Stomach (tissue), 8 donors: ENCODE measurements at regions not wholly inside any gene's neighbourhood (a gene's known extent, or its start where the extent isn't known, plus 50 kb on each side); places are given as distances from the start of the nearest gene placed in this dataset.

ENCODE experiments used
- DNase-seq, 2 donors: peaks; one replicate each; pipeline versions ENCODE4 v3.0.0 to v3.0.0-alpha.2; 2013 to 2019
- H3K27ac ChIP-seq, 5 donors: fragments of 200-600 bp in 4 of 5; sonication (generic) in 4 of 5; one replicate each; pipeline ENCODE4 v1.5.1; 2013 to 2019; ENCODE audit warnings: mild to moderate bottlenecking in 1 of 5, moderate library complexity in 1 of 5
- H3K27me3 ChIP-seq, 3 donors: fragments of 200-600 bp; sonication (generic); one replicate each; pipeline ENCODE4 v1.5.1; 2017 to 2019; ENCODE audit warnings: mixed run types in 1 of 3
- H3K36me3 ChIP-seq, 4 donors: fragments of 200-600 bp; sonication (generic); 1 replicate in 3 of 4; 2 replicates in 1 of 4; pipeline ENCODE4 v1.5.1; 2016 to 2019
- H3K4me1 ChIP-seq, 4 donors: fragments of 200-600 bp; sonication (generic); one replicate each; pipeline ENCODE4 v1.5.1; 2016 to 2019
- H3K4me3 ChIP-seq, 4 donors: fragments of 200-600 bp; sonication (generic) in 3 of 4; one replicate each; pipeline ENCODE4 v1.5.1; 2016 to 2019; ENCODE audit warnings: mild to moderate bottlenecking in 1 of 4
- H3K9me3 ChIP-seq, 4 donors: fragments of 200-600 bp; sonication (generic); one replicate each; pipeline ENCODE4 v1.5.1; 2016 to 2019
- EP300 ChIP-seq: sonication (generic); formaldehyde crosslinking; IDR thresholded peaks from one replicate; pipeline ENCODE4 v1.6.1; 2017; ENCODE audit warnings: antibody characterized with exemption
- POLR2A ChIP-seq, 4 donors: fragments of 450-650 bp; IDR thresholded peaks; one replicate each; pipeline ENCODE4 v1.6.1; 2016; ENCODE audit warnings: antibody characterized with exemption in 4 of 4, control low read depth in 2 of 4, mild to moderate bottlenecking in 1 of 4, moderate library complexity in 1 of 4
- POLR2AphosphoS5 ChIP-seq, 3 donors: sonication (generic); formaldehyde crosslinking; IDR thresholded peaks; one replicate each; pipeline ENCODE4 v1.6.1; 2016; ENCODE audit warnings: antibody characterized with exemption in 3 of 3
- WGBS, 5 donors: extraction: QIAGEN DNeasy Blood & Tissue Kit in 3 of 5; methylation state at CpG; one replicate each; pipeline versions ENCODE4 v1.1.5 to v1.1.7; 2013 to 2018; 5-methylcytosine and 5-hydroxymethylcytosine counted together
- intact Hi-C: fragments of 100-400 bp; cut with DNase I; formaldehyde crosslinking; loops from one replicate; pipeline ENCODE4 v1.15.1; 2023; ENCODE audit warnings: low total_unique reads
- TF ChIP-seq, protein P1 (sequence below), 7 experiments: fragments of 450-650 bp in 4 of 7; fragments of 200-600 bp in 3 of 7; sonication (generic) in 3 of 7; IDR thresholded peaks; one replicate each; pipeline ENCODE4 v1.5.1; 2016 to 2019; ENCODE audit warnings: antibody characterized with exemption in 7 of 7, control low read depth in 2 of 7, mild to moderate bottlenecking in 1 of 7
- donor health status: healthy with polysubstance abuse.
- donor health status: Bipolar disorder and iron deficiency.
- donor health status: healthy.

GRCh38 chr5:155101697-155102096 lies 88.1 kb downstream of the KIF4B start:
- no peak overlapping the region for H3K27ac ChIP-seq
- 48 to 56% (median 49%) methylated on average over 2 of the region's 2 CpGs for WGBS, 5 donors
- no peaks in the 10 kb centered on the region for H3K4me1 ChIP-seq
- no peak for TF ChIP-seq POLR2AphosphoS5 (IDR thresholded peaks at IDR 0.05)
- TF ChIP-seq, protein P1, sequence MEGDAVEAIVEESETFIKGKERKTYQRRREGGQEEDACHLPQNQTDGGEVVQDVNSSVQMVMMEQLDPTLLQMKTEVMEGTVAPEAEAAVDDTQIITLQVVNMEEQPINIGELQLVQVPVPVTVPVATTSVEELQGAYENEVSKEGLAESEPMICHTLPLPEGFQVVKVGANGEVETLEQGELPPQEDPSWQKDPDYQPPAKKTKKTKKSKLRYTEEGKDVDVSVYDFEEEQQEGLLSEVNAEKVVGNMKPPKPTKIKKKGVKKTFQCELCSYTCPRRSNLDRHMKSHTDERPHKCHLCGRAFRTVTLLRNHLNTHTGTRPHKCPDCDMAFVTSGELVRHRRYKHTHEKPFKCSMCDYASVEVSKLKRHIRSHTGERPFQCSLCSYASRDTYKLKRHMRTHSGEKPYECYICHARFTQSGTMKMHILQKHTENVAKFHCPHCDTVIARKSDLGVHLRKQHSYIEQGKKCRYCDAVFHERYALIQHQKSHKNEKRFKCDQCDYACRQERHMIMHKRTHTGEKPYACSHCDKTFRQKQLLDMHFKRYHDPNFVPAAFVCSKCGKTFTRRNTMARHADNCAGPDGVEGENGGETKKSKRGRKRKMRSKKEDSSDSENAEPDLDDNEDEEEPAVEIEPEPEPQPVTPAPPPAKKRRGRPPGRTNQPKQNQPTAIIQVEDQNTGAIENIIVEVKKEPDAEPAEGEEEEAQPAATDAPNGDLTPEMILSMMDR (IDR thresholded peaks at IDR 0.05) = no peak
- TF ChIP-seq POLR2A (IDR thresholded peaks at IDR 0.05) = no peak
- TF ChIP-seq EP300 = no peak
- H3K9me3 ChIP-seq = no peaks in the 10 kb centered on the region
- no peaks in the 10 kb centered on the region for H3K36me3 ChIP-seq
- intact Hi-C loops = no loop called here
- DNase-seq = no peak
- H3K4me3 ChIP-seq = no peak overlapping the region
- H3K27me3 ChIP-seq = no peaks in the 10 kb centered on the region

DNA sequence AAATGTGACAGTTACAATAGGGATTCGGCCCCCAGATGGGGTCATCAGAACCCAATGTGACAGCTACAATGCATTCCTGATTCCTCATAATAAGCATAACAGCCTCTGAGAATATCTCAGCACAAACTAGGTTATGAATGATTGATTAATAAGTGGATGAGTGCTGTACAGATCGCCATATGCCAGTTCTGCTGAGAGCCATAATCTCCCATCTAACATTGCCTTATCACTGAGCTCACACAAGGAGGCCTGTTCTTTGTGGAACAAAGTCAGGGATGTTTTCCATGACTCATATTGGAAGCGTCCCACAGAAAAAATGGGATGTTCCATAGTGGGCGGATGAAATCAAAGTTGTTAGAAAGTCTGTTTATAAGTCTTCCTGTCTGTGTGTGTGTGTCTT lies 89.6 kb downstream of the KIF4B start:
- H3K27ac ChIP-seq = no peak overlapping the region
- 72 to 83% (median 79%) methylated on average over 4 of the region's 4 CpGs for WGBS, 5 donors

GRCh38 chr5:155104441-155104840 lies 90.9 kb downstream of the KIF4B start:
- no peak overlapping the region for H3K27ac ChIP-seq
- WGBS, 5 donors = 87 to 96% (median 92%) methylated on average over 2 of the region's 2 CpGs
- H3K4me1 ChIP-seq = no peaks in the 10 kb centered on the region
- no peaks in the 10 kb centered on the region for H3K9me3 ChIP-seq
- no peak overlapping the region for H3K4me3 ChIP-seq
- intact Hi-C loops = no loop called here
- H3K27me3 ChIP-seq = no peaks in the 10 kb centered on the region
- TF ChIP-seq POLR2A (IDR thresholded peaks at IDR 0.05) = no peak
- TF ChIP-seq POLR2AphosphoS5 (IDR thresholded peaks at IDR 0.05) = no peak
- TF ChIP-seq, protein P1 (IDR thresholded peaks at IDR 0.05) = no peak
- no peak for TF ChIP-seq EP300
- no peak for DNase-seq
- H3K36me3 ChIP-seq = no peaks in the 10 kb centered on the region

More for the DNA sequence above, 89.6 kb downstream of the KIF4B start:
- no peaks in the 10 kb centered on the region for H3K36me3 ChIP-seq
- TF ChIP-seq EP300 (no peak), POLR2AphosphoS5 (IDR thresholded peaks at IDR 0.05) (no peak)
- H3K27me3 ChIP-seq = no peaks in the 10 kb centered on the region
- intact Hi-C loops = no loop called here
- no peaks in the 10 kb centered on the region for H3K4me1 ChIP-seq
- no peak overlapping the region for H3K4me3 ChIP-seq
- H3K9me3 ChIP-seq = no peaks in the 10 kb centered on the region
- DNase-seq = peak in 1 of 2 donors; percentile 19

DNA sequence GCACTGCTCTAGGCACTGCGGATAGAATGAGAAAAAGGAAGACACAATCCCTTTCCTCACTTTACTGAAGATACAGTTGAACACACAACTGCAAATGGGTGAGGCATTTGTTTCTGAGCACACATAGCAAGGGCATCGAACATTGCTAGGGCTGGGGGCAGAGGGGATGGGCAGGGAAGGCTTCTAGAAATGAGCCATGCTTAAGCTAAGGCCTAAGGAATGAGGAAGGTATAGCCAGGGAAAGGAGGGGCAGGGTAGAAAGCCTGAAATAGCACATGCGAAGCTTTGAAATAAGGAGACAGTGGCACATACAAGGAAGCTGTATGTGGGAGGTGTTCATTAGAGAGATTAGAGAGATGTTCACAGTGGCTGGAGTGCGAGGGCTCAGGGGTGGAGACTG lies 92.7 kb downstream of the KIF4B start:
- Histone ChIP-seq H3K4me1 (no peaks in the 10 kb centered on the region), H3K27me3 (no peaks in the 10 kb centered on the region), H3K27ac (no peak overlapping the region), H3K4me3 (no peak overlapping the region), H3K36me3 (no peaks in the 10 kb centered on the region), H3K9me3 (no peaks in the 10 kb centered on the region)
- no peak for TF ChIP-seq EP300
- TF ChIP-seq POLR2A (IDR thresholded peaks at IDR 0.05) = no peak
- TF ChIP-seq POLR2AphosphoS5 (IDR thresholded peaks at IDR 0.05) = no peak
- TF ChIP-seq, protein P1 (IDR thresholded peaks at IDR 0.05) = no peak
- intact Hi-C loops = no loop called here
- 56 to 76% (median 62%) methylated on average over 4 of the region's 4 CpGs for WGBS, 5 donors
- DNase-seq = no peak

GRCh38 chr5:155113888-155114287 lies 100.3 kb downstream of the KIF4B start:
- WGBS, 5 donors = 47 to 62% (median 52%) methylated on average over 3 of the region's 3 CpGs
- no peaks in the 10 kb centered on the region for H3K36me3 ChIP-seq
- no peak overlapping the region for H3K27ac ChIP-seq
- peaks cover 0 to 9% (median 4%) of the 10 kb centered on the region in 4 donors for H3K9me3 ChIP-seq
- H3K27me3 ChIP-seq = peaks cover 0 to 8% (median 0%) of the 10 kb centered on the region in 3 donors
- intact Hi-C loops = no loop called here
- no peaks in the 10 kb centered on the region for H3K4me1 ChIP-seq
- TF ChIP-seq EP300 (no peak), POLR2AphosphoS5 (IDR thresholded peaks at IDR 0.05) (no peak), POLR2A (IDR thresholded peaks at IDR 0.05) (no peak)
- TF ChIP-seq, protein P1 (IDR thresholded peaks at IDR 0.05) = no peak
- no peak overlapping the region for H3K4me3 ChIP-seq
- no peak for DNase-seq
